Heart right ventricle (tissue), 16 donors: ENCODE measurements at regions not wholly inside any gene's neighbourhood (a gene's known extent, or its start where the extent isn't known, plus 50 kb on each side); places are given as distances from the start of the nearest gene placed in this dataset.

Experiments used
- ATAC-seq, 8 donors: fragments of 200-7000 bp; cut with Tn5 transposase; one replicate each; pipeline ENCODE4 v1.9.1; 2020; ENCODE audit warnings: mild to moderate bottlenecking in 8 of 8, moderate library complexity in 8 of 8, moderate number of reproducible peaks in 1 of 8
- DNase-seq, 2 donors: peaks; one replicate each; pipeline ENCODE4 v3.0.0-alpha.2; 2020
- H3K27ac ChIP-seq, 10 donors: fragments of 200-600 bp; sonication (generic) in 2 of 10; one replicate each; pipeline versions ENCODE4 v1.5.0 to v1.8.0; 2020 to 2022; ENCODE audit warnings: mild to moderate bottlenecking in 3 of 10
- H3K27me3 ChIP-seq, 7 donors: fragments of 200-600 bp; one replicate each; pipeline ENCODE4 v1.8.0; 2021 to 2022; ENCODE audit warnings: mild to moderate bottlenecking in 2 of 7
- H3K36me3 ChIP-seq, 9 donors: fragments of 200-600 bp; sonication (generic) in 1 of 9; one replicate each; pipeline versions ENCODE4 v1.5.0 to v1.8.0; 2020 to 2022; ENCODE audit warnings: mild to moderate bottlenecking in 2 of 9
- H3K4me1 ChIP-seq, 9 donors: fragments of 200-600 bp; sonication (generic) in 1 of 9; one replicate each; pipeline versions ENCODE4 v1.5.0 to v1.8.0; 2020 to 2022; ENCODE audit warnings: mild to moderate bottlenecking in 4 of 9
- H3K4me3 ChIP-seq, 10 donors: fragments of 200-600 bp; sonication (generic) in 2 of 10; one replicate each; pipeline versions ENCODE4 v1.5.0 to v1.8.0; 2020 to 2022; ENCODE audit warnings: mild to moderate bottlenecking in 7 of 10, moderate library complexity in 2 of 10
- H3K9me3 ChIP-seq, 11 donors: fragments of 200-600 bp in 10 of 11; sonication (generic) in 2 of 11; one replicate each; pipeline versions ENCODE4 v1.5.0 to v1.8.0; 2013 to 2022; ENCODE audit warnings: mild to moderate bottlenecking in 2 of 11, control low read depth in 1 of 11, moderate library complexity in 1 of 11
- WGBS, 2 donors: extraction: QIAGEN DNeasy Blood & Tissue Kit; methylation state at CpG; one replicate each; pipeline ENCODE4 v1.1.7; 2013; ENCODE audit warnings: inconsistent platforms in 1 of 2; 5-methylcytosine and 5-hydroxymethylcytosine counted together
- intact Hi-C, 10 donors: fragments of 100-400 bp; cut with DNase I; formaldehyde crosslinking; loops; one replicate each; pipeline versions ENCODE4 v1.11.1 to v1.14.2; 2022
- TF ChIP-seq, protein P1 (sequence below), 9 donors: fragments of 200-600 bp; sonication (generic) in 2 of 9; IDR thresholded peaks; one replicate each; pipeline versions ENCODE4 v1.5.0 to v1.8.0; 2021 to 2022; ENCODE audit warnings: antibody characterized with exemption in 9 of 9, mild to moderate bottlenecking in 5 of 9, moderate library complexity in 1 of 9
- donor health status: Arrhythmogenic right ventricular cardiomyopathy.
- donor health status: ischemic (EF 13 %, LVEDD 7.1; RV severe dilation, severe dysfunction).
- donor health status: healthy with polysubstance abuse.
- donor health status: DM: no; HTN: yes; CAD: no.
- donor health status: DM: no; HTN: no; CAD: no.
- donor health status: ischemic (EF 25% LVEDD 6.9; RV normal size, moderate dysfunction).
- donor health status: ischemic (EF 25% LVEDD 5.7; RV mildly dilated, moderate dysfunction).
- donor health status: healthy.
- donor health status: DM: yes; HTN: yes; CAD: no.
- donor health status: Ischemic cardiomyopathy.
- donor health status: ischemic (EF 35%, LVEDD 5.7; RV mildly dilated, moderate dysfunction).
- donor health status: nonischemic (EF 11% LVEDD 7.7; RV severe dilation, severe dysfunction).
- donor health status: DM: yes; HTN: yes; CAD: no.
- donor health status: PGD.
- donor health status: ischemic (EF 29% LVEDD 5.4; RV normal size, mild dysfunction).
- donor health status: nonischemic (EF 23%, LVEDD 6.1; RV moderate dilation, normal function).

DNA sequence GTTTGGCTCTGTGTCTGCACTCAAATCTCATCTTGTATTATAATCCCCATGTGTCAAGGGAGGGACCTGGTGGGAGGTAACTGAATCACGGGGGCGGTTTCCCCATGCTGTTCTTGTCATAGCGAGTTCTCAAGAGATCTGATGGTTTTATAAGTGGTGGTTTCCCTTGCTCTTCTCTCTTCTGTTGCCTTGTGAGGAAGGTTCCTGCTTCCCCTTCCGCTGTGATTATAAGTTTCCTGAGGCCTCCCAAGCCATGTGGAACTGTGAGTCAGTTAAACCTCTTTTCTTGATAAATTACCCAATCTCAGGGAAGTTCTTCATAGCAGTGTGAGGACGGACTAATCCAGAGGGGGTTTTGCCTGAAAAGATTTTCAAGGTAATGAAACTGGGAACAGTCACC, 245.4 kb downstream of the GALR1 start:
- peaks cover 0 to 4% (median 0%) of the 10 kb centered on the region in 7 donors for H3K27me3 ChIP-seq
- TF ChIP-seq, protein P1, sequence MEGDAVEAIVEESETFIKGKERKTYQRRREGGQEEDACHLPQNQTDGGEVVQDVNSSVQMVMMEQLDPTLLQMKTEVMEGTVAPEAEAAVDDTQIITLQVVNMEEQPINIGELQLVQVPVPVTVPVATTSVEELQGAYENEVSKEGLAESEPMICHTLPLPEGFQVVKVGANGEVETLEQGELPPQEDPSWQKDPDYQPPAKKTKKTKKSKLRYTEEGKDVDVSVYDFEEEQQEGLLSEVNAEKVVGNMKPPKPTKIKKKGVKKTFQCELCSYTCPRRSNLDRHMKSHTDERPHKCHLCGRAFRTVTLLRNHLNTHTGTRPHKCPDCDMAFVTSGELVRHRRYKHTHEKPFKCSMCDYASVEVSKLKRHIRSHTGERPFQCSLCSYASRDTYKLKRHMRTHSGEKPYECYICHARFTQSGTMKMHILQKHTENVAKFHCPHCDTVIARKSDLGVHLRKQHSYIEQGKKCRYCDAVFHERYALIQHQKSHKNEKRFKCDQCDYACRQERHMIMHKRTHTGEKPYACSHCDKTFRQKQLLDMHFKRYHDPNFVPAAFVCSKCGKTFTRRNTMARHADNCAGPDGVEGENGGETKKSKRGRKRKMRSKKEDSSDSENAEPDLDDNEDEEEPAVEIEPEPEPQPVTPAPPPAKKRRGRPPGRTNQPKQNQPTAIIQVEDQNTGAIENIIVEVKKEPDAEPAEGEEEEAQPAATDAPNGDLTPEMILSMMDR (IDR thresholded peaks at IDR 0.05) = no peak
- ATAC-seq = no peak
- H3K36me3 ChIP-seq = no peaks in the 10 kb centered on the region
- WGBS, 2 donors = 32 to 76% methylated on average over 5 of the region's 5 CpGs
- H3K9me3 ChIP-seq = no peaks in the 10 kb centered on the region
- no peak overlapping the region for H3K4me3 ChIP-seq
- no peak overlapping the region for H3K27ac ChIP-seq
- no peaks in the 10 kb centered on the region for H3K4me1 ChIP-seq
- intact Hi-C loops = no loop called here
- DNase-seq = no peak

GRCh38 chr18:77495982-77496690, 246.5 kb downstream of the GALR1 start:
- H3K36me3 ChIP-seq = no peaks in the 10 kb centered on the region
- peaks cover 0 to 4% (median 0%) of the 10 kb centered on the region in 7 donors for H3K27me3 ChIP-seq
- no peaks in the 10 kb centered on the region for H3K9me3 ChIP-seq
- TF ChIP-seq, protein P1 (IDR thresholded peaks at IDR 0.05) = no peak
- no peak for DNase-seq
- intact Hi-C loops = no loop called here
- 48 to 68% methylated on average over 1 of the region's 1 CpG for WGBS, 2 donors
- H3K27ac ChIP-seq = no peak overlapping the region
- H3K4me3 ChIP-seq = no peak overlapping the region
- peak in 2 of 8 donors; percentile 38 to 39 for ATAC-seq
- no peaks in the 10 kb centered on the region for H3K4me1 ChIP-seq

GRCh38 chr18:77501266-77501665, 251.6 kb downstream of the GALR1 start:
- Histone ChIP-seq H3K27me3 (peaks cover 0 to 4% (median 0%) of the 10 kb centered on the region in 7 donors), H3K27ac (no peak overlapping the region), H3K4me3 (no peak overlapping the region), H3K9me3 (no peaks in the 10 kb centered on the region), H3K36me3 (no peaks in the 10 kb centered on the region), H3K4me1 (no peaks in the 10 kb centered on the region)
- intact Hi-C loops = no loop called here
- ATAC-seq (no peak), DNase-seq (no peak)
- TF ChIP-seq, protein P1 (IDR thresholded peaks at IDR 0.05) = no peak
- 39 to 70% methylated on average over 2 of the region's 2 CpGs for WGBS, 2 donors

GRCh38 chr18:77505499-77505898, 255.9 kb downstream of the GALR1 start:
- Histone ChIP-seq H3K36me3 (no peaks in the 10 kb centered on the region), H3K27me3 (no peaks in the 10 kb centered on the region), H3K4me3 (no peak overlapping the region), H3K27ac (no peak overlapping the region), H3K4me1 (no peaks in the 10 kb centered on the region), H3K9me3 (peaks cover 0 to 9% (median 0%) of the 10 kb centered on the region in 11 donors)
- DNase-seq (no peak), ATAC-seq (no peak)
- intact Hi-C loops = no loop called here
- 72 to 92% methylated on average over 1 of the region's 1 CpG for WGBS, 2 donors
- TF ChIP-seq, protein P1 (IDR thresholded peaks at IDR 0.05) = no peak
